Liver (tissue), 2 donors: ENCODE measurements at regions not wholly inside any gene's neighbourhood (a gene's known extent, or its start where the extent isn't known, plus 50 kb on each side); places are given as distances from the start of the nearest gene placed in this dataset.

ENCODE experiments used
- EGR1 ChIP-seq, 2 donors: IDR thresholded peaks; 2 replicates each; pipeline ENCODE4 v1.6.1; 2016 to 2018; ENCODE audit warnings: antibody characterized with exemption in 2 of 2, low read depth in 2 of 2
- RAD21 ChIP-seq, 2 donors: IDR thresholded peaks; 2 replicates each; pipeline ENCODE4 v1.6.1; 2016; ENCODE audit warnings: antibody characterized with exemption in 2 of 2, mild to moderate bottlenecking in 2 of 2
- donor health status: healthy.

DNA sequence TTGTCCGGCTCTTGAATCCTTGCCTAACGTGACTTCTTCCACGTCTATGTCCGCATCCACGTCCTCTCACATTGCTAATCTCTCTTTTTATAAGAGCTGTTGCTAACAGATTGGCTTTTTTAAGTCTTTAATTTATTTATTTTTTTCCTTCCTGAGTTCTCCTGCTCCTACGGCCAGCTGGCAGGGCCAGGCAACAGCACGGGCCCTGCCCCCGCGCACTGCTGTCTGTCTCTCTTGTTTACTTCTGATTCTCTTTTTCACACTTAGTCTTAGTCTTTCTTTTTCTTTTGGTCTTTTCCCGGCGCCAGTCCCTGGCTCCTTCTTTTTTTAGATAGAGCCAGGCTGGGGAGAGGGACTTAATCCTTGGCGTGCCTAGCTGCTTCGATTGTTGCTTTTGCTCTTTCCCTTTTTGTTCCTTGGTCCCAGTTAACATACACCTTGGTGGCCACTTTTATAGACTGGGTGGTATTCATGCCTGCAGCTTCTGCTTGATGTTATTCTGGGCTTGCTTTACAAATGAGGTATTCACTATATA is 53.2 kb upstream of the RBMX start:
- TF ChIP-seq EGR1 (IDR thresholded peaks at IDR 0.05; ENCODE audit: low read depth in 2 of 2) (no peak), RAD21 (IDR thresholded peaks at IDR 0.05) (no peak)
